Endometrial microvascular endothelial cells (primary cell): ENCODE measurements at regions not wholly inside any gene's neighbourhood (a gene's known extent, or its start where the extent isn't known, plus 50 kb on each side); places are given as distances from the start of the nearest gene placed in this dataset.

Source experiments
- in situ Hi-C: cut with HindIII; loops from 2 replicates; pipeline ENCODE4 v1.10.0; 2017; ENCODE audit warnings: low sequenced_read_pairs, low pct_unique_long_range_greater_than_20kb; ENCODE audit errors: inconsistent ontology term

DNA sequence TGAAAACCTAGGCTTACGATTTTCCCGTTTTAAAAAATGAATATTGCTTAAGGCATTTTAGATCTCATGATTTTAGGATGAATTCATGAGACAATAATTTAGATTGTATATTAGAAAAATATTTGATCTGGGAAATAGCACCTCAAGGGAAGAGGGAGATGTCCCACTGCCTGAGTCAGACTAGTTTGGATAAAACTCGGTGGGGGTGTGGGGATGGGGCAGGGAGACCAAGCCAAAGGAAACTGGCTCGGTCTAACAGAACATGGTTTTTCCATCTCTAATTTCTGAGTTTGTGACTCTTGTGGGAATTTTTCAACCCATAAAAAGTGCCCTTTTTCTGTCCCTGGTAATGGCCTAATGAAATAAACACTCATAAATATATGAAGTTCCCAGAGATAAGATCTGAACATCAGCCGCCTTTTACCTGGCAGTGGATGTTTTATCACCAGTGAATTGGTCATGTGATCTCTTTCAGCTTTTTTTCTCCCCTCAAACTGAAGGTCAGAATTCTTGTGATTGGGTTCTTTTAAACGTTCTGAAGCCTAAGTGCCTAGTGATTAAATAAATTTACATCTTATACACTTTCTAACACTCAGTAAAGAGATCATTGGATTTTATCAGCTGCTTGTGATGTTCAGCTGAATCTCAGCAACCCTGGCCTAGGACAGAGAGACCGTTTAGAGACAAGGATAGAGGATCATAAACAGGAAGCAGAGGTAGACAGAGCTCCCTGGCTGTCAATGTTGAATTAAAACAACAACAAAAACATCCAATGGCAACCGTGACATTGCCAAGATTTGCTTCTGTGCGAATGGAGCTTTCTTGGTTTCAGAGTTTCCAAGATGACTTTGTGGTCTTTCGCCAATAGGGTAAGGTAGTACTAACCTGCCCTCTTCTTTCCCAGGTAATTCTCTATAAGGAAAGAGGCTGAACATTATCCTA is 1038.2 kb downstream of the MCTP2 start:
- in situ Hi-C loops, result no loop called here

DNA sequence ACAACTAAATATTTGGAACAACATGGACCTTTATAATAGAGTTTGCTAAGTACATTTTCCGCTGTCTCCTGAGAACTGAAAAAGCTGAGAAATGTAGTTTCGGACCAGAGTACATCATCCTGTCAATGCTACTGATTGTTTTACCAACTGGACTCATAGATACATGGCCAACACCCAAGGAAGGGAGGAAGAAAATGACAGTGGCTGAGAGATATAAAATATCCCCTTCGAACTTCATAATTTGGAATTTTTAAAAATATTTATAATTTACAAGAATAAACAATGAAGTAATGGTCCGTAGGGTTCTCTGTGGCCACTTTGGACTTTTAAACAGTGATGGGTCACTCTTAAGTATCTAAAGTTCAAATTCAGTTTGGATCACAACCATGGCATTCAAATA is 1042.7 kb downstream of the MCTP2 start:
- in situ Hi-C loops, result no loop called here

DNA sequence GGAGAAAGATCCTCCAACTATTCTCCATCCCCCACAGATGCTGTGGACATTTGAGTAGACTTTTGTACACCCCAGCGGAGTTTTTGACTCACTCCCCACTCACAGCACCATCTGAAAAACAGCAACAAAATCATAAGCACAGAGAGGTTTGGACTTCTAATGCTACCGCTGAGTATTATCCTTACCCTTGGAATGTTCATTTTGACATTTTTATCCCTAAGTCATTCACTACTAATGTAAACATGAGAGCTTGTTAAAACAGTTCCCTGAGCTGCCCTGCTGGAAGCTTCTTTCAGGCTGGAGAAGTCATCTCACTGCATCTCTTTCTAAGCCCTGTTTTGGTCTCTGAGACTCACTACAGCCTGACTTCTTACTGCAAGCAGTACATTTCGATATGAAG is 1045.9 kb downstream of the MCTP2 start:
- in situ Hi-C loops, result no loop called here

DNA sequence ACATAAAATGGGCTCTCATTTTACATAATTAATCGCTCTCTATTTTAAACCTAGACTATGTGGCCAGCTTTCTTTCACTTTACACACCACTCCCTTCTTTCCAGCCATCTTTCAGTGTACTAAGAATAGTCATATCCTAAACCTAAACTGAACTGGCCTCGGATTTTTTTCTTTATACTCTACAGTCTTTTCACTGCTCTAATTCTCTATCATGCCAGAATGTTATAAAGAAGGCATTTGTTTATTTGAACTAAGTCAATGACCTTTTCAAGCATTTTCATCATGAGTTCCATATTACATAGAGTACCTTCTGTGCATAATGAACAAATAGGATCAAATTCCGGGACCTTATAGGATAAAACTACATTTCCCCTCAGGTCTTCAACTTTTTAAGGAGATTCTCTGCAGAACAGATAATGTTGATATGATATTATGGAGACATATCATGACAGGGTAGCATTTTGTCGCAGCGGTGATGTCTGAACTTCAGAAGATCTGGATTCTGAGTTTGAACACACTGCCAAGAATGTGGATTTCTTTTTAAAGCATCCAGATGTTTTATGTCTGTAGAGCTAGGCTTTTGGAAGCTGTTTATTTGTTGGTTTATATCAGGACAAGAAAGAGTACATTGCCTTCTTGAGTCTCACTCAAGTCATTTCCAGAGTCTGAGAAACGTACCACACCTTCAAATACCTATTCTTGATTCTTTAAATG is 1047.3 kb downstream of the MCTP2 start:
- in situ Hi-C loops, result no loop called here

- in situ Hi-C loops, result loop anchor here (5.0 kb wide), 1 partner anchor 1058 kb away; no protein-coding TSS in a partner anchor
Measured at GRCh38 chr15:95279277-95280019, 1048.1 kb downstream of the MCTP2 start.

- in situ Hi-C loops, result loop anchor here (5.0 kb wide), 1 partner anchor 1057 kb away; no protein-coding TSS in a partner anchor
Measured at GRCh38 chr15:95280711-95281110, 1049.3 kb downstream of the MCTP2 start.

DNA sequence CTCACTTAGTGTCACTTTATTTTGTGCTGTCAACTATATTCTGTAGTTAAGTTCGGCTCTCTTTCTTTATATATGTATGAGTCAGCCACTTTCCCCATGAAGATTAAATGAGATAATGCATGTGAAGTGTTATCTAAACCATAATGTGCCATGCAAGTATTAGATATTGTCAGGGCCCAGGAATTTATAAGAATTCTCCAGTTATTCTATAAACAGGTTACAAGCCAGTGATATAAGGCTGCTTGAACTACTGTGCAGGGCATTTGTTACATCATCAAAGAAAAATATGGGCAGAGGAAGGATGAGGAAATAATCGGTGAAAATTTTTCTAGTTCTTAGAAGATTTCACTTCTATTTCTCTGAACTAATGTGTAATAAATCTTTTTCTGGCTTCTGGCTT is 1049.0 kb upstream of the NR2F2 start:
- in situ Hi-C loops, result loop anchor here (5.0 kb wide), 1 partner anchor 1056 kb away; no protein-coding TSS in a partner anchor

DNA sequence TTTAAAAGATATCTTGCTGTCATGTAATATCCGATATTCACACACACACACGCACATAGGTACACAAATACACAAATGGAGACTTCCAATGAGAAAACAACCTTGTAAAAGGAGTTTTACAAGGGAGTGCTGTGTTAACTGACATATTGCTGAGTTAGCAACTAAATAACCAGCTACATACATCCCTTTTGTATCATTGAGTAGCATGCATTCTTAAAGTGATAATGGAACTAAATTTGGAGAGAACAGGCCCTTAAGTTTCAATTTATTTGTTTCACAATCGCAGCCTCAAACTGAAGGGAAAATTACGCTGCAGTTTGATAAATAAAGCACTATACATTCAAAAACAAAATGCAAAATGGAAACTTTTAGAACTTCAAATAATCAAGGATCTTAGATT is 1046.0 kb upstream of the NR2F2 start:
- in situ Hi-C loops, result loop anchor here (5.0 kb wide), 1 partner anchor 1053 kb away; no protein-coding TSS in a partner anchor

GRCh38 chr15:95284933-95285421 is 1045.5 kb upstream of the NR2F2 start:
- in situ Hi-C loops, result loop anchor here (5.0 kb wide), 1 partner anchor 1052 kb away; no protein-coding TSS in a partner anchor

GRCh38 chr15:95286352-95286880 is 1044.1 kb upstream of the NR2F2 start:
- in situ Hi-C loops, result no loop called here

DNA sequence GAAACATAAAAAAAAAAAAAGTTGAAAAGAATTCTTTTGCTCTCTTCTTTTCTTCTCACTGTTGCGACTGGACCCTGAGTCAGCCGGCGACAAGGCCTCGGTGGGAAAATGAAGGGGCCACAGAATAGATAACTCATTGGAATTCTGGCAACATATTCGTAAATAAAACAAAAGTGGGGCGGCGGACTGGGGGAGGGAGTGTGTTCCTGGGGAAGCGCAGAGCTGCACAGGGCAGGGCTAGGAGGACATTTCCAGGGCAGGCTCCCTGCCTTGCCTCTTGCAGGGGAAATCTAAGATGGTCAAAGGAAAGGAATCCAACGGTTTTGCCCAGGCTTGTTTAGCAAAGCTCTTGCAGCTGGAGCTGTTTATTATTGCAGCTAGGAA is 1042.8 kb upstream of the NR2F2 start:
- in situ Hi-C loops, result no loop called here

GRCh38 chr15:95288626-95289025 is 1041.9 kb upstream of the NR2F2 start:
- in situ Hi-C loops, result no loop called here

- in situ Hi-C loops, result no loop called here
Measured at GRCh38 chr15:95290176-95290974, 1040.1 kb upstream of the NR2F2 start.

DNA sequence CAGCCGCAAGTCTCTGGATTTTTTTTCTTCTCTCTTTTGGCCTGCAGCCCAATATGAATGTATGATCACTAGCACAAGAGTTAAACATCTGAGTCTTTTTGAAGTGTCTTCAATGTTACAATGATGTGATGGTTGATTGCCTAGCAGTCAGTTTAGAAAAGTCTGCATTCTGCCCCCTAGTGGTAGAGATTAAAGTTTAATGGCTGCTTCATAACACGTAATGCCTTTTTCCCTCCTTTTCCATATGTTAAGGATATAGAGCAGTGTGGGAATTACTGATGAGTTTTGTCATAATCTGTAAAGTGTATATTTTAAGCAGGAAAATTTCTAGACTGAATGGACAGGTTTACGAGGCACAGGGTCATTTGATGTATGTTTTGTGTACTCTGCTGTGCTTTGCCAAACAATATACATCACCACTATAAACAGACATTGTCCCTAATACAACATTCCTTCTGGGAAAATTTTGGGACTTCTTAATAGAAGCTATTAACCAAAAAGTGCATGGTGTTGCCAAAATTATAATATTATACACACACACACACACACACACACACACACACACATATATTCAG is 1038.5 kb upstream of the NR2F2 start:
- in situ Hi-C loops, result no loop called here

GRCh38 chr15:95292785-95293450 is 1037.6 kb upstream of the NR2F2 start:
- in situ Hi-C loops, result no loop called here

DNA sequence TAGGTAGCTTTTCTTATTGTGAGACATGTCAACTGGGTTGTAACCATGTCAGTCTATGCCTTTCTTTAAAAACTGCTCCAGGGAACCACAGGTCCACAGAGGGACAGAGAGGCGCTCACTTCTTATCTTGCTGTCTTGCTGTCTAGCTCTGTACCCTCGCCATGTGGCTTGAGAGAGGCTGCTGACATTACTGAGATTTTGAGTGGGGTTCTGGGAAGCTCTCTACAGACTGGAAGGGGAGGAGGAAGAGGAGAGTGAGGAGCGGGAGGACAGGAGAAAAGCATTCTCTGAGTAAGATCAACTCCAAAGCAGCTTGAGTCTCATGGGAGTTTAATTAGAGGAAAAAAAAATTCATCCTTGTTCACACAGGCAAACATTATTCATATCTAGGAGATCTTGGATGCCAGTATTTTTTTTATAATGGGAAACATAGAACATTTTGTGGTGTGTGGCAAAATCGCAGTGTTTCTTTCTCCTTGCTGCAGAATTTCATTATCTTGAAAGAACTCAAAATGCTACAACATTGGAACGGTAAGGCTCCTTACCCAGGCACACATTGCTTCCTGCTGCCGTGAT is 1037.0 kb upstream of the NR2F2 start:
- in situ Hi-C loops, result no loop called here

DNA sequence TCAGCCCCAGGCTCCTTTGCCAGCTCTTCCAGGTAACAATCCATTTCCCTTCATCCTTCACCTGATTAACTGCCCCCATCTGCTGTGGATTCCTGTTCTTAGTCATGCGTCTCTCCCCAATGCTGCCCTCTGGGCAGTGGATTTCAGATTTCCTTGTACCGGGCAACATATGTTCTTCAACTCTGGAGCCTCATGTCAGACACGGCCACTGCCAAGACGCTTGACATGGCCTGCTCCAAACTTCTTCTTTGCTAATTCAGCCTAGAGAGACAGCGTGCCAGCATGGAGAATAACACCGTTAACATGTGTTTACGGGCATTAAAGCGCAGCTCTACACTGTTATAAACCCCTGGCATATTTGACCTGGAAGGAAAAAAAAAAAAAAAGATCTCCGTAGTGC is 1035.1 kb upstream of the NR2F2 start:
- in situ Hi-C loops, result no loop called here
